GM03348 (cell line): ENCODE measurements at regions not wholly inside any gene's neighbourhood (a gene's known extent, or its start where the extent isn't known, plus 50 kb on each side); places are given as distances from the start of the nearest gene placed in this dataset.

ENCODE experiments used
- DNase-seq: peaks from one replicate; pipeline ENCODE4 v3.0.0; 2012; ENCODE audit warnings: low spot score

DNA sequence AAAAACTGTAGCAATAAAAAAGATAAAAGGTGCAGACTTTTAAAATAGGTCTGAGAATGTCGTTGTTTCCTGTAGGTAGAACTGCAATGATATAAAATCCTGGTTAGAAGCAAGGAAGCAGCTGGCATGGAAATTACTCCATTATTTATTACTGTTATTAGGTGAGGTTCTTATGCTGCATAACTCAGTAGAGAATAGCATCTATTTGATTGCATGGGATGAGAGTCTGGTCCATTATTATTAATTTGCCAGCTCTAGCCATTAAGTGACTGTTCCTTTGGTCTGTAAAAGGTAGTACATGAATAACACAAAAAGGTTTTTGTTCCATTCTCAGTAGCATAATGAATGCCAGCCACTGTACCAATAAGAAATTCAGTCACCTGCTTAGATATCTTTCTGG lies 358.6 kb downstream of the RBM43 start:
- no peak for DNase-seq

DNA sequence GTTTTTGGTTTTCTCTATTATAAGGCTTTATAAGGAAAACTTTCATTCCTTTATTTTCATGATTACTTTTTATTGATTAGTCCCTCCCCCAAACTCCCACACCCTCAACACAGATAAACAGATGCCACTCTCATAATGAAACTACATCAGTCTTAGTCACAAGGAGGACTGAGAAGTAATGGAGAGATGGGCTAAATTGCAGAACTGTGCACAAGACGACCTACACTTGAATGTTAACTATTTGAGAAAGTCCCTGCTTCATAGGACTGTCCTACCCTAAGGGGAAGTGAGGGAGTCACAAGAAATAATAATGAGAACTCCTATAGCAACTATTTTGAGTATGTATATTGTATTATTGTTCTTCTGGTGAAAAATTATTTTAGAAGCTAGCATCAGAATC lies 360.8 kb downstream of the RBM43 start:
- DNase-seq, result no peak

DNA sequence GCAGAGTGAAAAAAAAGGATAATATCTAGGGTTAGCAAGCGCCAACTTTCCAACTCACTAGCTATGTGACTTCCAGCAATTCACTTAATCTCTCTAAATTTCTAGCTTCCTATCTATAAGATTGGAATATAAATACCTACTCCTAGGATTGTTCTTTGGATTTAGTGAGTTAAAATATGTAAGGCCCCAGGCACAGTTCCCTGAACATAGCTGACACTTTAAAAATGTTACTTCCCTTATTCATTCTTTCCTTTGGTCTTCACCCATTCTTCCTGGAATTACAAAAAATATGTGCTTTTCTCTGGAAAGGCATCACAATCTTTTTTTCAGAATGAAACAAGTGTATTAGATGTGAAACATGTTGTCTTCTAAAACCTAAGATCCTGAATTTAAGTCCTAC lies 365.7 kb downstream of the RBM43 start:
- no peak for DNase-seq

DNA sequence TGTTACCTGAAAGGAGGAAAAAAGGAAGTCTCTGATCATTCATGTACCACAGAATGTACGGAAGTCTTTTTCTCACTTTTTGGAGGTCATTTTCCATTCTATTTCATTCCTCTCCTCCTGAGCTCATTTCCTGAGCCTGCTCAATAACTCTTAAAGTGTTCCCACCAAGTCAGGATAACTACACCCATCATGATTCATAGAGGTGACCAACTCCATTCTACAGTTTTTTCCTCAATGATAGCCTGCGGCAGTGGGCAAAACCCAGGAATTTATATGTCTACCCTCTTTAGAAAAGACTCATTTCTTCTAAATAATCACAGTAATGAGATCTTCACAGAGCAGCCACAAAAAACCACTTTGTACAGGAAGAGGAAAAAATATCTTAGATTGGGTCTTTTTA lies 372.5 kb downstream of the RBM43 start:
- DNase-seq, result peak; percentile 9

DNA sequence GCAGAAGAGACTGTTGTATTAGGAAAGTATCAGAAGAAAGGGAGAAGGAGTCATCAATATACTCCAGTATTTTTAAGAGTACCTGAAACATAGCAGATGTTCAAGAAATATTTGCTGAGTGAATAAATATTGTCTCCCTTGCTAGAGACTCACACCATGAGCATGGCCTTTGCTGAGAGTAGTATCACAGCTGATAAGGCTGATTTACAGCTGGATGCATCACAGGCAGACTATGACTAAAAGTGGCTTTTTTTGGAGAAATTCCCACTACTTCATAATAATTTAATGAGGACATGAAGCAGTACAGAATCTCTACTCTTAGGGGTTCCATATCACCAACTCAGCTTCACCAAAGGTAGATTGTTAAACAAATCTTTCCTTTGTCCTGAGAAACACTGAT lies 373.3 kb downstream of the RBM43 start:
- peak; percentile 21 for DNase-seq

DNA sequence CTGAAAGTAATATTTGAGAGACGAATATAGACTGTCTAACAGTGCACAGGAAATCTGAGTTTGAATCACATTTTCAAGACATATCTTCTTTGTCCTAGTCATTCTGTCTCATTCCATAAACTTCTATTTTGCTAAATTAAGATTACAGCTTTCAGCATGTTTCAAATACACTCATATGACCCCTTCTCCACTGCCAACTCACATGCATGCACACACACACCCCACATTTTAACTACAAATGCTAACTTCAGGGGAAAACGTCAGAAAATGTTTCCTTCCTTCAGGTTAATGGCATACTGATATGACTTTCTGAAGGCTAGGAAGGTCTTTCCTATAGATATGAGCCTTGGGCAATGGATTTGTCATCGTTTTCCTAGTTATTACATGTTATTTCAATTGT lies 373.7 kb downstream of the RBM43 start:
- DNase-seq, result no peak

DNA sequence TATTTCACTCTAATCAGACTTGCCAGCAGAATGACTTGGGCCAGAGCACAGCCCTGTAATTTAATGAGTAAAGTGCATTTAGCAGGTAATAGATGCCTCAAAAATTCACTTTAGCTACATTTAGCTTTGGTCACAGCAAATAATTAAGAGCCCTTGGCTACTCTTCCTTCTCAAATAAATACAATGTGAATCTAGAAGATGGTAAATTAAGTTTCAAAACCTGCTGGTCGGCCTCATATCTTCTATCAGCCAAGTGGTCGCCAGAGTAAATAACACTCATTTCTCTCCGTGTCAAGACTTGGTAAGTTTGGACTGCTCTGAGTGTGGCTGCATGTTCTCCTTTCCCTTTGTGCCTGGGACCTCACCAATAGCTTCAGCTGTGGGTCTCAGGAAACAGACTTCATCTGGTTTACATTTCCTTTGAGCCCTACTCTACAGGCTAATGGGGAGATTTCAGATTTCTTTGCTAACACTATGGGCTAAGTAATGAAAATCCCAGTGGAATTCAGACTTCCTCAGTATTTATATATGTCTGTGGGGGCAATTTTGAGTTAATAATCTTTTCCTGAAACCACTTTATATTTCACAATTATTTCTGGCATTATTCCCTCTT lies 375.8 kb downstream of the RBM43 start:
- DNase-seq, result no peak

DNA sequence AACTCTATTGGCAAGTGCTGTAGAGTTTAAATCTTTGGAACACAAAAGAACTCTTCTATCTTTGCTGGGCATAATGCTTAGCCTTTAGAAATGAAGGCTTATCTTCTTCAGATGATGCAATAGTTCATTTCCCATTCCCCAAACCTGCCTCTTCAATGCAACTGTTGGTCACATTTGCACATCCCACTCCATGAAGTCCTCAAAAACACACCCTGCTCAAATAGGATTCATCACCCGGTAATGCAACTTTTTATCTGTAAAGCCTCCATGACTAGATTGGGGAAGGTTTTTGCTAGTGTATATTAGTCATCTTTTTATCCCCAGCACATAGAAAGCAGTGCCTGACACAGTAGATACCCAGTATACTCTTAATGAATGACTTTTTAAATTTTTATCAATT lies 376.4 kb downstream of the RBM43 start:
- no peak for DNase-seq

DNA sequence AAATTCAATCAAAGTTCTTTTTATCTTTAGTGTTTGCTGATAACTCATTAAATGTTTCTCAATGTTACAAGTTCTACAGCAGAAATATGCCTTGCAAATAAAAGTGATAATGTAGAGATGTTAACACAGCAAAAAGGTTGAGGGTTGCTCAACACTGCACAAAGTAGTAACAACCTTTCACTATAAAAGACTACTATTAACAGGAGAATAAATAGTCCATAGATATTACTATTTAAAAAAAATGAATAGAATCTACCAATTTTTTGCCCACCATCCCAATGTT lies 378.1 kb downstream of the RBM43 start:
- DNase-seq, result no peak

DNA sequence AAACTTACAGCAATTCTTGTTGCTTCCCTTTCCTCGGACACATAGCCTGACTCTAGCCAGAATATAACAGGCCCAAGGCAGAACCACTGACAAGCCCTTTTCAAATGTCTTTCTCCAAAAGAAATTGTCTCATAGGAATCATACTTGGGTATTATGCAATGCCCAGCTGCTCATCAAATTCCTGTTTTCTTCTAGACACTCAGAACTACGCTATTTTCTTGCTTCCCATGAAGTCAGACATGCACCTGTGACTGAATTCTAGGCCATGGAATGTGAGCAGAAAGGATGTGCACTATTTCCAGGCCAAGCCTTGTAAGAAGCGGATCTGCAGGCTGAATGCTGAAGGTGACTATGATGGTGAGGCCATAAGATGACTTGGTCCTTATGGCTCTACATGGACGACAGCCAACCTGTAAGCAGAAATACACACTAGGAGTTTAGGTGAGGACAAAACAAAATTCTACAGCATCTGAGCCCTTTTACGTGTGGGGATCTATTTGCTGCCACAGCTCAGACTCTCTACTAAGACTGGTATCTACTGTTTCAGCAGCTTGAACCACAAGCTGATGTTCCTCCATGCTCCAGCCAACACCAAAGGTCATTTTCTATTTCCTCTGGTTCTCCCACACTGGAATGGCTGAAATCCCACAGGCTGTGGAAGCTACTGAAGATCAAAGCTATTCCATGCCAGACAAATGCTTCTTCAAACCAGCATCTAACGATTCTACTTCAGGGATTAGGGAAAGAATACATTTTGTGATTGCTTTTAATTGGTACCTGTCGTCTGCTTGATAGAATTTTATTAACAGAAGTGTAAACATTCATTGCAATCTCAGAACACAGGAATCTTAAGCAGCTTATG lies 378.7 kb downstream of the RBM43 start:
- DNase-seq, result no peak

DNA sequence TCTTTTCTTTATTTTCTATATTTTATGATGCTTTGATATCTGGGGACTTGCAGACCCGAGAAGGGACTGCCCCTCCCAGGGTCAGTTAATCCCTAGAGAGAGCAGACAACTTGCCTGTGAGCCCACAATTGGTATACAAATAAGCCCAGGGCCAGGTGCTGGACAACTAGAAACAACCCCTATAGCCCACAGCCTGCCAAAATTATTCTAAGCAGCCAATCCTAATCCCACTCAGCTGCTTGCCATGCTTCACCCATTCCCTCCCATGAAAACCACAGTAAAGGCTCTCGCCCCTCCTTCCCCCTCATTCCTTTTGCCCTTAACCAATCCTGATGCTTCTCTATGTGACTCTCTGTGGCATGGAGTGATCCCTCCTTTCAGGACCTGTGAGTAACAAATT lies 380.7 kb downstream of the RBM43 start:
- no peak for DNase-seq

DNA sequence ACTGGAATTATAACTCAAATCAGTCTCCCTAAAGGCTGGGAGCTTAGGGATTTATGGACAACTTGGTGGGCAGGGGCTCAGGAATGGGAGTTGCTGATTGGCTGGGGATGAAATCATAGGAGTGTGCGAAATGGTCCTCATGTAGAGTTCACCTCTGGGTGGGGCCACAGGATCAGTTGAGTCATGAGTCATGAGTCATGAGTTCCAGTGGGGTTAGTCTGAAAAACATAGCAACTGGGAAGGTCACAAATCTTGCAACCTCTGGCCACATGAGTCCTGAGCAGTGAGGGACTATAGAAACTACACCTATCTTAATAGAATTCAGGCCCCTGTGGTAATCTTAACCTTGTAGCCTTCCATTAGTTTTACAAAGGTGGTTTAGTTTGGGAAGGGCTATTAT lies 383.3 kb downstream of the RBM43 start:
- no peak for DNase-seq

DNA sequence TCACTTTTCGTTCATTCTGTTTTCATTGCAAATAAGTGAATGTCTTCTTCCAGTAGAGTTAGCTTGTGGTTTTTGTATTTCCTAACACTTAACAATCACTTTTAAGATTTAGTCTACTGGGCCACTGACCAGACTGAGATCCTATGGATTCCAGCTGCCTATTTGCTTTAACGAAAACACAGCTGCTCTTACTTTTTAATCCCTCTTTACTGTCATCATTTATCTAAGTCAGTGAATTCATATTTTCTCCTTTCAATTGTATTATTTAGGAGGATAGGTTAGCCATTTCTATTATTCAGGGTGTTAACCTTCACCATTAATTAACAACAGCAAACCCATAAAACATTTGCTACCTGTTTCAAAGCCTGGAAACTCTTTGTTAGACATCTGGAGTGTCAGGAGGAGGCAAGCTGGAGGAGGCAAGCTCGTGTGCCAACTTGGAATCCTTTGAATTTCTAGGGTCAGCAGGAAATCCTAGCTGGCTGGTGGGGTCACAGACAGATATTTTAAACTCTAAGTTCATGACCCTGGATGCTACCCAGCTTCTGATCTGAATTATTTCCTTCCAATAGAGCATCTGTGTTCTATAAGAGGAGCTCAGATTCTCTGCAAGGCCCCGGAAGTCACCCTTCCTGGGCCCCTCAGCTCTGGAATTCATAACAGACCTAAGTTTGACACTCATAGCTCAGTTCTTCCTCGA lies 385.3 kb downstream of the RBM43 start:
- no peak for DNase-seq

DNA sequence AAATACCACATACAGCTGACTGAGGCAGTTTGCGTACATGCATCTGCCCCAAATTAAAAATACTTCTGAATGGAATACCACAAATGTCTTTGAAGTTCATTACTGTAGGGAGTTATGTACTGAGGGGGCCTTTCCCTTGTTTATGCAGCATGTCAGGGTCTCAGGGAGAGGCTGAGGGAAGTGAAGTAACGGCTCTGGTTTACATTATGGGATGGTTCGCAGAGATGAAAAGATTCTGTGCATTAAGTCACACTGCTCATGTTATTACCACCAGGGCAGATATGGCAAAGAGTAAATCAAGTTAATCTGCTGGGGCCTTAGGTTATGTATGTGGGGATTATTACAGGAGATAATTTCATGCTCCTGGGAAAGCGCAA lies 385.9 kb upstream of the RND3 start:
- DNase-seq, result no peak

DNA sequence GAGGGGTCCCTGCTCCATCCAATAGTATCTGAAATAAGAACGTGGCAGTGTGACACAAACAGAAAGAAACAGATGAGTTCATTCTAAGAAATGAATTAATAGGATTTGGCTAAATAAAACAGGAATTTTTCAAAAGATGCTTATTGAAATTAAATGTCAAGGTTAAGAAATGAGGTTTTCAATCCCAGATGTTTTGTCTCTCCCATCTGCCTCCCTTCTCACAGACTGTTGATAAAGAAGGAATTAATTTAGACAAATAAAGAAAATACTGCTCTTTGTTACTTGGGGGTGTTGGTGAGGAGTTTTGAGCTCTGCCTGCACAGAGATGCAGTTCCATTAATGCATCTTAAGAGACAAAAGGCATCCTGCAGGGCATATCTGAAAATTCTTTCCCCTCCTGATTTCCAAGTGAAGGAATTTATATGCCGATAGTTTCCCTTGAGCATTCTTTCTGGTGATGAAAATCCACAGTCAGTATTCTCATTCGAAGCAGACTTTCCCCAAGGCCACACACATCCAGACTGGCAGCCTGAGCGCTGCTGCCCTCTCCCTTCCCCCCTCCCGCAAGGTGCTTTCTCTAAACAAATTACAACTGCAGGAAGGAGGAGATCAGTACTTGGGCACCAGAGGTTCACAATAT lies 385.4 kb upstream of the RND3 start:
- DNase-seq, result no peak

DNA sequence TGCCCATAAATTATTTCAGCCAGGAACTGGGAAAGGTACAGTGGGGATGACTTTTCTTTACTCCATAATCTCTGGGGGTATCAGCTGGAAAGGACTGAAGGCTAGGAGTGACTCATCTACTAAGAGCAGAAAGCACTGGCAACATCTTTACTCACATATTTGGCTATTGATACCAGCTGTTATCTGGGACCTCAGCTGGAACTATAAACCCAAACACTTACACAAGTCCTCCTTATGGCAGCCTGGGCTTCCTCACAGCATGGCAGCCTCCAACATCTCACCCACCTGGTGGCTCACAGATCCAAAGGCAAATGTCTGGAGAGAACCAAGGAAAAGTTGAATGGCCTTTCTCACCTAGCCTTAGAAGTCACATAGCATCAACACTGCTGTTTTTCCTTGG lies 379.0 kb upstream of the RND3 start:
- DNase-seq, result peak; percentile 25

DNA sequence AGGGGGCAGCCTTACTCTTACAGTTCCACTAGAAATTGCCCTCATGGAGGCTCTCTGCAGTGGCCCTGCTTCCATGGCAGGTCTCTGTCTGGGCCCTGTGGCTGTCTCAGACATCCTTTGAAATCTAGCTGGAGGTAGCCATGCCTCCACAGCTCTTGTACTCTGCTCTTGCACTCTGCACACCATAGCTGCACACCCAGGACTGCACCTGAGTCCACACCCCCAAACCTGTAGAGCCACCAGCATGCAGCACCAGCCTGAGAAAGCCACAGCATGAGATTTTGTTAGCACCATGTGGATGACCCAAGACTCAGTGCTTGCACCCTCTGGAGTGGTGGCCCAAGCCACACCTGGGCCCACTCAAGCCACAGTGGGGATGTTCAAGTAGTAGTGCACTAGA lies 376.2 kb upstream of the RND3 start:
- no peak for DNase-seq

DNA sequence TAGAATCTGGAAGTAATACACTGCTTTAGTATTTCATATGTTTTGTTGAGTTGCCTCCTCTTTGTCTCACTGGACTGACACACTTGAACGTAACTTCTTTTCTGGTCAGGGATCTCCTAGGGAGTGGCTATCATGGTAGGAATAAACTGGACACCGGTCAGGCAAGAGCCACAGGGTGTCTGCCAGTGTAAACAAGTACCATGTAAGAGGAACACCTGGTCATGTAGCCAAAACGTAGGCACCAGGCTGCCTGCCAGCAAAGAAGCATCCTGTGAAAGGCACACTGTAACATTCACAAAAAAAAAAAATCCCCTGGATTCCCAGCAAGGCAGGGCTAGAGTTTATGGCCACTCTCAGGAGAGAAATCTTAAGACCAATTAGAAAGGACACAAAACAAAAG lies 372.8 kb upstream of the RND3 start:
- no peak for DNase-seq

DNA sequence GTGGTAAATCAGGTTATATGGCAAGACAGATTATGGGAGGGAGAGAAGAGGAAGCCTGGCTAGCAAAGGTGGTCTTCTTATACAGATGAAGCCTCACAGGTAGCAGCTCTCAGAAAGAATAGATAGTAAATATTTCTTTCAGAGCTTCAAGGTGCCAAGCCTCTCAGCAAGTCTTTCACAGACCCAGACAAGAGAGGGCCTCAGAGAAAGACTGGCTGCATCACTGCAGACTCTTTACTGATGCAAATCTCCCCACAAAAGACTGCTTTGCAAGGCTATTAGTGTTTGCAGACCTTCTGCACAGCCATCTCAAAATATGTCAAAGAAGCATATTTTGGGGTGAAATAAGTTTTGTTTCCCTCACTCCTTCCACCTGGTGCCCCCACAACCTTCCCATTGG lies 372.4 kb upstream of the RND3 start:
- DNase-seq, result no peak

DNA sequence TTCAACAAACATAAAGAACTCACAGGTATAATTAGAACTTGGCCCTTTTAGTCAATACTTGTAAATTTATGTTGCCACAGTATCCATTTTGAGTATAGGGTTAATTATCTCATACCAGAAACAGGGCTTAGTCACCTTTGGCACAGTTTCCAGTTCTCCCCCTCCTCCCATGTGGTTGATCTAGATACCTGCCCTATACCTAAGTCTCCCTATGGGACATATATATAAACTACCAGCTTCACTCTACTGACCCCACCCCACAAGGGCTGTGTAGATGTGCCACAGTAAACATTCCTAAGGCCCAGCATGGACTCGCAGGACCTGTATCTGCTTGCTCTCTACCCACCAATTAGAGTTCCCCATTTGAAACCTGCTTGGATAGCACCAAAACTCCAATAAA lies 371.7 kb upstream of the RND3 start:
- DNase-seq, result no peak

DNA sequence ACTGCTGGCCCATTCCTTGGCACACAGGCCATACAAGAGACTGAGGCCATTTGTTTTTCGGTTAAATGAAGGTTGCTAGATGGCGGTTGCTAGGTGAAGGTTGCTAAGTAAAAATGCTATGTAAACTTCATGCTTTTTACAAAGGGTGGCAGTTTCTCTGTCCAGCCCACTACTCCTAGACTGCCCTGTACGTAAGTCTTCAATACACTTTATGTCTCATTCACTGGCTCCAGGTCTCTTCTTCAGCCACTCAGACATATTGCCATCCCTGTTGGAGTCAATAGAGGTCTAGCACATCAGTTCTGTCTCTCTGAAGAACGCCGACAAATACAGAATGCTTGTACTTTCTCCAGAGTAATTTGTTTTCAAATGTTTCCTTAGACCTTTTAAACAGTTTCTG lies 370.9 kb upstream of the RND3 start:
- DNase-seq, result no peak

DNA sequence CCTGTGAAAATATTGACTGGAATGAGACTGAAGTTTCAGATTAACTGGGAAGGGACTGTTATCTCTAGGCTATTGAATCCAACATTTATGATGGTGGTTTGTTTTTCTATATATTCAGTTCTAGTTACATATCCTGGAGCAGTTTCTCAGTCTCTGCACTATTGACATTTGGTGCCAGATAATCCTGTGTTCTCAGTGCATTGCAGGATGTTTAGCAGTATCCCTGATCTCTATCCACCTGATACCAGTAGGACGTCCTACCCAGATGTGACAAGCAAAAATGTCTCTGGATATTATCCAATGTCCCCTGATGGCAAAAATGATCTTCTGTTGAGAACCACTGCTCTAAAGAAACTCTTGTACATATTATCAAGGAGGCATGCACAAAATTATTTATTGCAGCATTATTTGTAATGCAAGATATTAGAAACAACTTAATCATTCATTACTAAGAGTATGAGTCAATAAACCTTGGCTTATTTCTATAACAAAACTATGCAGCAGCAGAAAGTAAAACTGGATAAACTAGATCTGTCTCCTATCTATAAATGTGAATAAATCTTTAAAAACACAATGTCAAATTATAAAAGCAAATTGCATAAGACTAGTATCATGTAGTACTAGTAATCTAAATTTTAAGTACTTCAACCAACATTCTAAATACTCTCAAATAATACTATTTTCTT lies 369.3 kb upstream of the RND3 start:
- DNase-seq, result no peak

DNA sequence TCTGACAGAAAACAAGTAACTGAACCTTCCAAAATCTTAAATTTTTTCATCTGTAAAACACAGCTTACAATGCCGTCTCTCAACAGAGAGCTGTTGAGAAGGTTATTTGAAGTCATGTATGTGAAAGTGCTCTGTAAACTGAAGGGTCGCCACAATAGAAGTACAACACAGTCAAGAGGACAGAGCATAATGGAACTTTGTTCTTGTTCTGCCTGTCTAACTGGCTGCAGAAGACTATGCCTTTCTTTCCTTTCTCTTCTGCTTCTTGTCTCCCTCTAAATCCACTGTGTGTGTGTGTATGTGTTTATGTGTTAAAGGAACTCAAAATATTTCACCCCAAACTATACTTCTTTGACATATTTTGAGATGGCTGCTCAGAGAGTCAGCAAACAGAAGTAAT lies 365.8 kb upstream of the RND3 start:
- DNase-seq, result no peak
